ENCODE measurements at regions not wholly inside any gene's neighbourhood (a gene's known extent, or its start where the extent isn't known, plus 50 kb on each side); places are given as distances from the start of the nearest gene placed in this dataset.

GRCh38 chr15:72861354-72861910, 77.9 kb upstream of the ADPGK start:
- ATAC-seq (ENCODE audit: low read depth) (no peak), DNase-seq (no peak)
- H3K4me2 ChIP-seq (replicated peaks; ENCODE audit: low read depth, low read length, poor library complexity, severe bottlenecking) = no peak overlapping the region
- Mint-ChIP-seq H3K4me3 (no peak overlapping the region), H3K4me1 (no peaks in the 10 kb centered on the region), H3K27ac (no peak overlapping the region), H3K27me3 (peaks cover 23% of the 10 kb centered on the region), H3K9me3 (ENCODE audit: insufficient read depth) (no peaks in the 10 kb centered on the region)
- H2AFZ ChIP-seq (ENCODE audit: insufficient read depth, low read depth, low read length, poor library complexity, severe bottlenecking) = no peak overlapping the region
- ChIA-PET CTCF (no interaction called here), POLR2A (no interaction called here)
- no peaks in the 10 kb centered on the region for H3K79me2 ChIP-seq (ENCODE audit: control insufficient read depth, insufficient read depth, low read length)
- H3K36me3 ChIP-seq (replicated peaks in 1 of 2; ENCODE audit: control extremely low read depth in 1 of 2, control insufficient read depth in 1 of 2, extremely low read depth in 1 of 2, insufficient read depth in 2 of 2, low read length in 1 of 2) = no peaks in the 10 kb centered on the region
- H3K27me3 ChIP-seq (replicated peaks in 1 of 4; ENCODE audit: control extremely low read depth in 1 of 4, control insufficient read depth in 3 of 4, insufficient read depth in 4 of 4, low read length in 3 of 4) = peaks cover 0 to 3% (median 0%) of the 10 kb centered on the region in 4 experiments
- 91% methylated on average over 2 of the region's 2 CpGs for WGBS (ENCODE audit: insufficient coverage)
- no peak overlapping the region for H3K9ac ChIP-seq (ENCODE audit: low read length)
- no peaks in the 10 kb centered on the region for H3K9me3 ChIP-seq (ENCODE audit: control extremely low read depth in 1 of 3, control insufficient read depth in 2 of 3, insufficient read depth in 1 of 3, low read length in 2 of 3)
- TF ChIP-seq EZH2 (IDR thresholded peaks at IDR 0.05; ENCODE audit: borderline replicate concordance, insufficient read depth, low read depth, low read length, poor library complexity, severe bottlenecking) (no peak), CTCF (IDR thresholded peaks at IDR 0.05) (no peak)
- no peak overlapping the region for H3K4me3 ChIP-seq (ENCODE audit: control extremely low read depth in 1 of 5, extremely low read depth in 1 of 5, insufficient read depth in 1 of 5, low read depth in 2 of 5, low read length in 4 of 5)
- no peaks in the 10 kb centered on the region for H4K20me1 ChIP-seq (ENCODE audit: control insufficient read depth, insufficient read depth, low read length, poor library complexity, severe bottlenecking)
- intact Hi-C loops (cut with micrococcal nuclease) = no loop called here
- H3K27ac ChIP-seq (ENCODE audit: low read length in 2 of 2) = no peak overlapping the region
- no peaks in the 10 kb centered on the region for H3K4me1 ChIP-seq (ENCODE audit: control insufficient read depth in 2 of 2, insufficient read depth in 2 of 2, low read length in 2 of 2)

- Histone ChIP-seq H3K9me3 (ENCODE audit: control extremely low read depth in 1 of 3, control insufficient read depth in 2 of 3, insufficient read depth in 1 of 3, low read length in 2 of 3) (no peaks in the 10 kb centered on the region), H3K36me3 (replicated peaks in 1 of 2; ENCODE audit: control extremely low read depth in 1 of 2, control insufficient read depth in 1 of 2, extremely low read depth in 1 of 2, insufficient read depth in 2 of 2, low read length in 1 of 2) (no peaks in the 10 kb centered on the region), H3K4me3 (ENCODE audit: control extremely low read depth in 1 of 5, extremely low read depth in 1 of 5, insufficient read depth in 1 of 5, low read depth in 2 of 5, low read length in 4 of 5) (no peak overlapping the region), H3K27ac (ENCODE audit: low read length in 2 of 2) (no peak overlapping the region), H3K9ac (ENCODE audit: low read length) (no peak overlapping the region), H3K4me1 (ENCODE audit: control insufficient read depth in 2 of 2, insufficient read depth in 2 of 2, low read length in 2 of 2) (no peaks in the 10 kb centered on the region), H4K20me1 (ENCODE audit: control insufficient read depth, insufficient read depth, low read length, poor library complexity, severe bottlenecking) (no peaks in the 10 kb centered on the region), H3K79me2 (ENCODE audit: control insufficient read depth, insufficient read depth, low read length) (no peaks in the 10 kb centered on the region), H2AFZ (ENCODE audit: insufficient read depth, low read depth, low read length, poor library complexity, severe bottlenecking) (no peak overlapping the region), H3K27me3 (replicated peaks in 1 of 4; ENCODE audit: control extremely low read depth in 1 of 4, control insufficient read depth in 3 of 4, insufficient read depth in 4 of 4, low read length in 3 of 4) (peaks cover 0 to 5% (median 2%) of the 10 kb centered on the region in 4 experiments), H3K4me2 (replicated peaks; ENCODE audit: low read depth, low read length, poor library complexity, severe bottlenecking) (no peak overlapping the region)
- no peaks in the 10 kb centered on the region for H3K4me1 Mint-ChIP-seq
- WGBS (ENCODE audit: insufficient coverage) = 90% methylated on average over 5 of the region's 9 CpGs
- POLR2A ChIA-PET = no interaction called here
- H3K27ac Mint-ChIP-seq = no peak overlapping the region
- no peak for TF ChIP-seq CTCF (IDR thresholded peaks at IDR 0.05)
- TF ChIP-seq EZH2 (IDR thresholded peaks at IDR 0.05; ENCODE audit: borderline replicate concordance, insufficient read depth, low read depth, low read length, poor library complexity, severe bottlenecking) = no peak
- peaks cover 33% of the 10 kb centered on the region for H3K27me3 Mint-ChIP-seq
- DNase-seq (no peak), ATAC-seq (ENCODE audit: low read depth) (no peak)
- intact Hi-C loops (cut with micrococcal nuclease) = no loop called here
- H3K4me3 Mint-ChIP-seq = no peak overlapping the region
- CTCF ChIA-PET = no interaction called here
- H3K9me3 Mint-ChIP-seq (ENCODE audit: insufficient read depth) = no peaks in the 10 kb centered on the region
These were observed 76.2 kb upstream of the ADPGK start for GRCh38 chr15:72859757-72860145.

All from B cell (primary cell).